ENCODE measurements at regions not wholly inside any gene's neighbourhood (a gene's known extent, or its start where the extent isn't known, plus 50 kb on each side); places are given as distances from the start of the nearest gene placed in this dataset.

DNA sequence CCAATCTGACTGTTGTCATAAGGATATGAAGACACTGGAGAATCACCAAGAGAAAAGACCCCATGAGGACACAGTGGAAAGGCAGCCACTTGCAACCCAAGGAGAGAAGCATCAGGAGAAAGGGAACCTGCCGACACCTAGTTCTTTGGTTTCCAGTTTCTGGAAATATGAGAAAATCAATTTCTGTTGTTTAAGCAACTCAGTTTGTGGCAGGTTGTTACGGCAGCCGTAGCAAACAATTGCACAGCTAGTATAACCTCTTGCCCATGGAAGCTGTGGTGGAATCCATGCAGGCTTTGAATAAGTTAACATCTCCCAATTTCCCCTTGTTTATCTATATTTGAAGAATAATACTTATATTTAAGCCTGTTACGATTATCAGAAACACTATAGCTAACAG, 1103.0 kb upstream of the PHF14 start:
- DNase-seq (ENCODE audit: low read depth) (no peak), FAIRE-seq (no peak)
- Histone ChIP-seq H3K4me3 (ENCODE audit: low read depth, low read length) (no peak overlapping the region), H3K27me3 (ENCODE audit: control insufficient read depth, insufficient read depth, low read length) (no peaks in the 10 kb centered on the region), H3K36me3 (ENCODE audit: control insufficient read depth, insufficient read depth, low read length) (no peaks in the 10 kb centered on the region)
- TF ChIP-seq, protein P1, sequence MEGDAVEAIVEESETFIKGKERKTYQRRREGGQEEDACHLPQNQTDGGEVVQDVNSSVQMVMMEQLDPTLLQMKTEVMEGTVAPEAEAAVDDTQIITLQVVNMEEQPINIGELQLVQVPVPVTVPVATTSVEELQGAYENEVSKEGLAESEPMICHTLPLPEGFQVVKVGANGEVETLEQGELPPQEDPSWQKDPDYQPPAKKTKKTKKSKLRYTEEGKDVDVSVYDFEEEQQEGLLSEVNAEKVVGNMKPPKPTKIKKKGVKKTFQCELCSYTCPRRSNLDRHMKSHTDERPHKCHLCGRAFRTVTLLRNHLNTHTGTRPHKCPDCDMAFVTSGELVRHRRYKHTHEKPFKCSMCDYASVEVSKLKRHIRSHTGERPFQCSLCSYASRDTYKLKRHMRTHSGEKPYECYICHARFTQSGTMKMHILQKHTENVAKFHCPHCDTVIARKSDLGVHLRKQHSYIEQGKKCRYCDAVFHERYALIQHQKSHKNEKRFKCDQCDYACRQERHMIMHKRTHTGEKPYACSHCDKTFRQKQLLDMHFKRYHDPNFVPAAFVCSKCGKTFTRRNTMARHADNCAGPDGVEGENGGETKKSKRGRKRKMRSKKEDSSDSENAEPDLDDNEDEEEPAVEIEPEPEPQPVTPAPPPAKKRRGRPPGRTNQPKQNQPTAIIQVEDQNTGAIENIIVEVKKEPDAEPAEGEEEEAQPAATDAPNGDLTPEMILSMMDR (IDR thresholded peaks at IDR 0.05; ENCODE audit: insufficient read depth, low read length, severe bottlenecking): no peak

DNA sequence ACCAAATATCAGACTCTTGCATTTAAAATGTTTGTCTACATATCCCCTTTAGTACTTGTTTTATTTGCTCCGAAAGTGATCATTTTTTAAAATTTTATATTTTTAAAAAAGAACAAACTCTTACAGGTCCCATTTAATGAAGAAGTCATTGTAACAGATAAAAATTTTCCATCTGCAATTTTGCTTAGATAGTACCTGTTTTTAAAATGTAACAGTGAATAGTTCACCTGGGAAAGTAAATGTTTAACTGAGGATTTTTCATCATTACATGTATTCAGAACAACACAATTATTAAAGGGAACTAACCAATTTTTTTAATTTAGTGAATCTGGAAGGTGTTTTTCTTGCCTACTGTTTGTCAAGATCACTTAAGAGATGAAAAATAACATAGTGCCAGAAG, 1099.5 kb upstream of the PHF14 start:
- Histone ChIP-seq H3K27me3 (ENCODE audit: control insufficient read depth, insufficient read depth, low read length) (no peaks in the 10 kb centered on the region), H3K36me3 (ENCODE audit: control insufficient read depth, insufficient read depth, low read length) (no peaks in the 10 kb centered on the region), H3K4me3 (ENCODE audit: low read depth, low read length) (no peak overlapping the region)
- FAIRE-seq: no peak
- TF ChIP-seq, protein P1 (IDR thresholded peaks at IDR 0.05; ENCODE audit: insufficient read depth, low read length, severe bottlenecking): no peak
- no peak for DNase-seq (ENCODE audit: low read depth)

- TF ChIP-seq, protein P1 (IDR thresholded peaks at IDR 0.05; ENCODE audit: insufficient read depth, low read length, severe bottlenecking): no peak
- Histone ChIP-seq H3K27me3 (ENCODE audit: control insufficient read depth, insufficient read depth, low read length) (no peaks in the 10 kb centered on the region), H3K36me3 (ENCODE audit: control insufficient read depth, insufficient read depth, low read length) (no peaks in the 10 kb centered on the region), H3K4me3 (ENCODE audit: low read depth, low read length) (no peak overlapping the region)
- DNase-seq (ENCODE audit: low read depth) (no peak), FAIRE-seq (no peak)
Measured at GRCh38 chr7:9876053-9876452, 1097.6 kb upstream of the PHF14 start.

DNA sequence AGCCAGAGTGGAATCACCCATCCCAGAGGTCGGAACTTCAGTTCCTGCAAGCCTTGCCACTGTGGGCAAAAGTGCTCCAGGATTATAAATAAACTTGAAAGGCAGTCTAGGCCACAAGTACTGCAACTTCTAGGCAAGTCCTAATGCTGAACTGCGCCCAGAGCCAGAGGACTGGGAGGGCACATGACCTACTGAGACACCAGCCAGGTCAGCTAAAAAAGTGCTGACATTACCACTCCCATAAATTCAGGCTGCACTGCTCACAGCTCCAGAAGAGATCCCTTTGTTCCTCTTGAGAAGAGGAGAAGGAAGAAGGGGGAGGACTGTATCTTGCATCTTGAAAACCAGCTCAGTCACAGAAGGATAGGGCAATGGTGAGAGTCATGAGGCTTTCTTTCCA, 1084.1 kb upstream of the PHF14 start:
- Histone ChIP-seq H3K4me3 (ENCODE audit: low read depth, low read length) (no peak overlapping the region), H3K36me3 (ENCODE audit: control insufficient read depth, insufficient read depth, low read length) (no peaks in the 10 kb centered on the region), H3K27me3 (ENCODE audit: control insufficient read depth, insufficient read depth, low read length) (no peaks in the 10 kb centered on the region)
- FAIRE-seq (no peak), DNase-seq (ENCODE audit: low read depth) (no peak)
- TF ChIP-seq, protein P1 (IDR thresholded peaks at IDR 0.05; ENCODE audit: insufficient read depth, low read length, severe bottlenecking): no peak

GRCh38 chr7:9890092-9890491, 1083.6 kb upstream of the PHF14 start:
- no peaks in the 10 kb centered on the region for H3K27me3 ChIP-seq (ENCODE audit: control insufficient read depth, insufficient read depth, low read length)
- H3K4me3 ChIP-seq (ENCODE audit: low read depth, low read length): no peak overlapping the region
- FAIRE-seq (no peak), DNase-seq (ENCODE audit: low read depth) (no peak)
- TF ChIP-seq, protein P1 (IDR thresholded peaks at IDR 0.05; ENCODE audit: insufficient read depth, low read length, severe bottlenecking): no peak
- no peaks in the 10 kb centered on the region for H3K36me3 ChIP-seq (ENCODE audit: control insufficient read depth, insufficient read depth, low read length)

DNA sequence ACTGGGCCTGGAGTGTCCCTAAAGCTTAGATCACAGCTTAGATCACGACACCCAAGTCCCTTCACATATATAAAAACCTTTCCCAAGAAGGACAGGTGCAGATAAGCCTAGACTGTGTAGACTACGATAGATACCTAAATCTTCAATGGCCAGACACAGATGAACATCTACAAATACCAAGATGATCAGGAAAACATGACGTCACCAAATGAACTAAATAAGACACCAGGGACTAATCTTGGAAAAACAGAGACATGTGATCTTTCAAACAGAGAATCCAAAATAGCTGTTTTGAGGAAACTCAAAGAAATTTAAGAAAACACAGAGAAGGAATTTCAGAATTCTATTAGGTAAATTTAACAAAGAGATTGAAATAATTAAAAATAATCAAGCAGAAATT, 1082.6 kb upstream of the PHF14 start:
- H3K27me3 ChIP-seq (ENCODE audit: control insufficient read depth, insufficient read depth, low read length): no peaks in the 10 kb centered on the region
- no peak for DNase-seq (ENCODE audit: low read depth)
- H3K4me3 ChIP-seq (ENCODE audit: low read depth, low read length): no peak overlapping the region
- peak; percentile 55 for FAIRE-seq
- H3K36me3 ChIP-seq (ENCODE audit: control insufficient read depth, insufficient read depth, low read length): no peaks in the 10 kb centered on the region
- TF ChIP-seq, protein P1 (IDR thresholded peaks at IDR 0.05; ENCODE audit: insufficient read depth, low read length, severe bottlenecking): no peak
